OCI-LY1 (cell line): ENCODE measurements at regions not wholly inside any gene's neighbourhood (a gene's known extent, or its start where the extent isn't known, plus 50 kb on each side); places are given as distances from the start of the nearest gene placed in this dataset.

Source experiments
- H2AFZ ChIP-seq: fragments of 200-600 bp; sonication (generic), shearing (Covaris generic); 2 replicates; pipeline ENCODE4 v1.6.0; 2014; ENCODE audit warnings: antibody characterized with exemption, mild to moderate bottlenecking, low read length
- H3F3A ChIP-seq: fragments of 200-600 bp; sonication (generic), shearing (Covaris generic); 2 replicates; pipeline ENCODE4 v1.6.0; 2014; ENCODE audit warnings: mild to moderate bottlenecking, antibody characterized with exemption, low read length, moderate library complexity; ENCODE audit not compliant: insufficient read depth
- H3K27ac ChIP-seq: fragments of 200-600 bp; sonication (generic); 2 replicates; pipeline ENCODE4 v1.5.1; 2014; ENCODE audit warnings: low read length, mixed run types, mild to moderate bottlenecking, low read depth; ENCODE audit not compliant: poor library complexity, severe bottlenecking
- H3K27me3 ChIP-seq: fragments of 200-600 bp; sonication (generic); 2 replicates; pipeline ENCODE4 v1.6.0; 2014; ENCODE audit warnings: antibody characterized with exemption, mild to moderate bottlenecking, low read length, moderate library complexity; ENCODE audit not compliant: insufficient read depth
- H3K36me3 ChIP-seq: fragments of 200-600 bp; sonication (generic); 2 replicates; pipeline ENCODE4 v1.6.1; 2014; ENCODE audit warnings: mild to moderate bottlenecking, antibody characterized with exemption, low read length, moderate library complexity, mixed read lengths; ENCODE audit not compliant: insufficient read depth
- H3K4me1 ChIP-seq: fragments of 200-600 bp; sonication (generic); 2 replicates; pipeline ENCODE4 v1.5.1; 2014; ENCODE audit warnings: mild to moderate bottlenecking, low read length, moderate library complexity; ENCODE audit not compliant: insufficient read depth, severe bottlenecking
- H3K4me2 ChIP-seq: fragments of 200-600 bp; sonication (generic), shearing (Covaris generic); 2 replicates; pipeline ENCODE4 v1.6.1; 2014; ENCODE audit warnings: low read length
- H3K4me3 ChIP-seq: fragments of 200-600 bp; sonication (generic); 2 replicates; pipeline ENCODE4 v1.5.1; 2014; ENCODE audit warnings: low read length, low read depth, mild to moderate bottlenecking, mixed read lengths; ENCODE audit not compliant: poor library complexity, severe bottlenecking
- H3K79me2 ChIP-seq: fragments of 200-600 bp; shearing (Covaris generic); 2 replicates; pipeline ENCODE4 v1.6.1; 2016; ENCODE audit warnings: mixed run types, low read length, mixed read lengths; ENCODE audit not compliant: insufficient read depth
- H3K9ac ChIP-seq: fragments of 200-600 bp; sonication (generic), shearing (Covaris generic); 2 replicates; pipeline ENCODE4 v1.6.1; 2014; ENCODE audit warnings: mild to moderate bottlenecking, low read length, mixed read lengths
- H3K9me2 ChIP-seq: fragments of 200-600 bp; sonication (generic), shearing (Covaris generic); 2 replicates; pipeline ENCODE4 v1.6.1; 2014; ENCODE audit warnings: low read depth, mild to moderate bottlenecking, low read length, mixed read lengths
- H3K9me3 ChIP-seq: fragments of 200-600 bp; shearing (Covaris generic); 2 replicates; pipeline ENCODE4 v1.6.1; 2014; ENCODE audit warnings: low read length, mixed read lengths
- H4K20me1 ChIP-seq: fragments of 200-600 bp; sonication (generic), shearing (Covaris generic); 2 replicates; pipeline ENCODE4 v1.6.0; 2016; ENCODE audit warnings: mild to moderate bottlenecking, low read length; ENCODE audit not compliant: insufficient read depth
- EZH2 ChIP-seq: fragments of 200-600 bp; sonication (generic), shearing (Covaris generic); IDR thresholded peaks from 2 replicates; pipeline ENCODE4 v1.8.0; 2017; ENCODE audit warnings: borderline replicate concordance, mixed run types, mild to moderate bottlenecking, antibody characterized with exemption, low read length, moderate library complexity, mixed read lengths
- TF ChIP-seq, protein P1 (sequence below): fragments of 200-600 bp; sonication (generic), shearing (Covaris generic); IDR thresholded peaks from 2 replicates; pipeline ENCODE4 v1.5.1; 2017; ENCODE audit warnings: mild to moderate bottlenecking, antibody characterized with exemption, low read length, moderate library complexity, mixed read lengths

DNA sequence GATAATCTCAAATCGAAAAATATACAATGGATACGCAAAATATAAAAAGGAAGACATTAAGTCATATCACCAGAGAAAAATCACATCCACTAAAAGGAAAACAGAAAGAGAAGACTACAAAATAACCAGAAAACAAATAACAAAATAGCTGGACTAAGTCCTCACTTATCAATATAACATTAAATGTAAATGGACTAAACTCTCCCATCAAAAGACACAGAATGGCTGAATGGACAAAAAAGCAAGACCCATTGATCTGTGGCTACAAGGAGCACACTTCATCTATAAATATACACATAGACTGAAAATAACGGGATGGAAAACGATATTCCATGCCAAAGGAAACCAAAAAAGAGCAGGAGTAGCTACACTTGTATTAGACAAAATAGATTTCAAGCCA, 161.0 kb upstream of the PRKD1 start:
- Histone ChIP-seq H2AFZ (no peak overlapping the region), H3K9me3 (no peaks in the 10 kb centered on the region), H3K36me3 (no peaks in the 10 kb centered on the region), H3K27ac (no peak overlapping the region), H3K4me2 (no peak overlapping the region), H3K9ac (no peak overlapping the region), H3K4me3 (no peak overlapping the region), H3F3A (no peaks in the 10 kb centered on the region), H4K20me1 (no peaks in the 10 kb centered on the region), H3K9me2 (no peaks in the 10 kb centered on the region), H3K4me1 (no peaks in the 10 kb centered on the region), H3K27me3 (no peaks in the 10 kb centered on the region), H3K79me2 (no peaks in the 10 kb centered on the region)
- no peak for TF ChIP-seq EZH2
- TF ChIP-seq, protein P1, sequence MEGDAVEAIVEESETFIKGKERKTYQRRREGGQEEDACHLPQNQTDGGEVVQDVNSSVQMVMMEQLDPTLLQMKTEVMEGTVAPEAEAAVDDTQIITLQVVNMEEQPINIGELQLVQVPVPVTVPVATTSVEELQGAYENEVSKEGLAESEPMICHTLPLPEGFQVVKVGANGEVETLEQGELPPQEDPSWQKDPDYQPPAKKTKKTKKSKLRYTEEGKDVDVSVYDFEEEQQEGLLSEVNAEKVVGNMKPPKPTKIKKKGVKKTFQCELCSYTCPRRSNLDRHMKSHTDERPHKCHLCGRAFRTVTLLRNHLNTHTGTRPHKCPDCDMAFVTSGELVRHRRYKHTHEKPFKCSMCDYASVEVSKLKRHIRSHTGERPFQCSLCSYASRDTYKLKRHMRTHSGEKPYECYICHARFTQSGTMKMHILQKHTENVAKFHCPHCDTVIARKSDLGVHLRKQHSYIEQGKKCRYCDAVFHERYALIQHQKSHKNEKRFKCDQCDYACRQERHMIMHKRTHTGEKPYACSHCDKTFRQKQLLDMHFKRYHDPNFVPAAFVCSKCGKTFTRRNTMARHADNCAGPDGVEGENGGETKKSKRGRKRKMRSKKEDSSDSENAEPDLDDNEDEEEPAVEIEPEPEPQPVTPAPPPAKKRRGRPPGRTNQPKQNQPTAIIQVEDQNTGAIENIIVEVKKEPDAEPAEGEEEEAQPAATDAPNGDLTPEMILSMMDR = no peak

DNA sequence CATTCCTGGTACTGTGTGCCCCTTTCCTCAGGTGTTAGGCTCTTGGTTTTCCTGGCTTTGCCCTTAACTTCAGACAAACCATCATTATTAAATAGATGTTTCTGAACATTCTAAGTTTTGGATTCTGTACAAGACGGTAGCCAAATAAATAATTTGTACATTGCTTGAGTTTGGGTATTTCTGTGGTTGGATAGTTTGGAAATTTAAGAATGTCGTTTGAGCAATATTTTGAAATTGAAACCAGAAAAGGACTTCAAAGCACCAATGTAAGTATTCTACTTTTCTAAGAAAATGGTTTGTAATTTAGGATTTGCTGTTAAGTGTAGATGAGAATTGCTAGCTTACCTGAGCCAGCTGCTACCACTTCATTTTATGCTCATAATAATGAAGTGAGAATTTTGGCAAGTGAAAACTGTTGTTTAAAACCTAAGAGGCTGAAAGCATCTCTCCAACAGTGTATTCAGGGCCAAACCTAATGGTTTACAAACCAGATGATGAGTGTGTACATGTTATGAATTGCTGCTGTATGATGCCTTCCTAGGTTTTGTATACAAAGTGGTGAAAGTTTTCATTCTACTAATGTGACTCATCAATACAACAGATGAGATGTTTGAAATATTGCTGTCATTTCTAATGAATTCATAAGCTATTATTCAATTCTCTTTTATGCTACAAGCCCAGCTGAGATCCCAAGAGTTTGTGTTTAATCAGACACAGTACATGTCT, 181.5 kb upstream of the PRKD1 start:
- Histone ChIP-seq H3K9me2 (no peaks in the 10 kb centered on the region), H3K4me1 (no peaks in the 10 kb centered on the region), H3F3A (no peaks in the 10 kb centered on the region), H3K9me3 (no peaks in the 10 kb centered on the region), H4K20me1 (no peaks in the 10 kb centered on the region), H3K27ac (no peak overlapping the region), H3K9ac (no peak overlapping the region), H3K27me3 (no peaks in the 10 kb centered on the region), H3K36me3 (no peaks in the 10 kb centered on the region), H3K79me2 (no peaks in the 10 kb centered on the region), H3K4me2 (no peak overlapping the region), H3K4me3 (no peak overlapping the region), H2AFZ (no peak overlapping the region)
- TF ChIP-seq, protein P1 = no peak
- TF ChIP-seq EZH2 = no peak

DNA sequence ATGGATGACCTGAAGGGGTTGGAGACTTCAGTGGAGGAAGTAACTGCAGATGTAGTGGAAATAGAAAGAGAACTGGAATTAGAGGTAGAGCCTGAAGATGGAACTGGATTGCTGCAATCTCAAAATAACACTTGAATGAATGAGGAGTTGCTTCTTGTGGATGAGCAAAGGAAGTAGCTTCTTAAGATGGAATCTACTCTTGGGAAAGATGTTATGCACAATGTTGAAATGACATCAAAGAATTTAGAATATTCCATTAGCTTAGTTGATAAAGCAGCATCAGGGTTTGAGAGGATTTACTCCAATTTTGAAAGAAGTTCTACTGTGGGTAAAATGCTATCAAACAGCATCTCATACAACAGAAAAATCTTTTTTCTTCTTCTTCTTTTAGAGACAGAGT, 186.4 kb upstream of the PRKD1 start:
- no peaks in the 10 kb centered on the region for H4K20me1 ChIP-seq
- no peaks in the 10 kb centered on the region for H3K9me3 ChIP-seq
- no peaks in the 10 kb centered on the region for H3K4me1 ChIP-seq
- H3K27me3 ChIP-seq = no peaks in the 10 kb centered on the region
- TF ChIP-seq, protein P1 = no peak
- no peak for TF ChIP-seq EZH2
- H3K9ac ChIP-seq = no peak overlapping the region
- H2AFZ ChIP-seq = no peak overlapping the region
- H3K27ac ChIP-seq = no peak overlapping the region
- H3K4me2 ChIP-seq = no peak overlapping the region
- no peak overlapping the region for H3K4me3 ChIP-seq
- no peaks in the 10 kb centered on the region for H3K79me2 ChIP-seq
- H3K36me3 ChIP-seq = no peaks in the 10 kb centered on the region
- H3F3A ChIP-seq = no peaks in the 10 kb centered on the region
- no peaks in the 10 kb centered on the region for H3K9me2 ChIP-seq
